HG03439 (cell line): ENCODE measurements at regions not wholly inside any gene's neighbourhood (a gene's known extent, or its start where the extent isn't known, plus 50 kb on each side); places are given as distances from the start of the nearest gene placed in this dataset.

Experiments used
- ATAC-seq: cut with Tn5 transposase; IDR thresholded peaks from one replicate; pipeline ENCODE4 v1.9.1; 2021; ENCODE audit warnings: mild to moderate bottlenecking, moderate library complexity; ENCODE audit not compliant: unreplicated experiment

DNA sequence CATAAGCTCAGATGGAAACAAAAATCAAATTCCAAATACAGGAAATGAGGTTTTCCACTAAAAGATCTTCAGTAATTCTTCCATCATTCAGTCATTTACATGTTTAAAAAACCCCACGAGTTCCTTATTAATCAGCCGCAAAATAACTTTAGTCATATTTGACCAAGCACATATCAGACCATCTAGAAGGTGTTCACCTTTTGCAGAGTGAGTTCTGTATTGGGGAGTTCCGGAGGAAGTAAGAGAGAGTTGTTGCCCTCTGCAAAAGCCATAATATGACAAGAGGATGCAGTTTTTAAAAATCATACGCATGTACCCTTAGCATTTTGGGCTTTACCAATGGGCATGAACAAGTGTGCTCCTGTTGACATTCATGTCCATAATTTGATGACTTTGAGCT lies 61.6 kb downstream of the CCR1 start:
- ATAC-seq, result no peak

DNA sequence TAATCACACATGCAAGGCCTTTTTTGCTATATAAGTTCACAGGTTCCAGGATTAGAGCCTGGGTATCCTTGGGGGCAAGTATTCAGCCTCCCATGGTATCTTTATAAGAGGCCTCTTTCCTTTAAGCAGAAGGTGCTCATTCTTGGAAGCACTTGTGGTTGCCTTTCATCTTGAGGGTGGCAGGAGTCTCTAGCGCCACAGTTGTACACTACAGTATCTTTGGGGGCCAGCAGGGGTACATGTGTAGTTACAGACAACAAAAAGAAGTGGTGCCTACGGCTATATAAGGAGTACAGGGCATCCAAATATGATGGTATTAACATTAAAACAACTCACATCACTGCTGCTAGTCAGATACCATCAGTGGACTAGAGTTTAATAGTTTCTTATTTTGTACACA lies 62.1 kb downstream of the CCR1 start:
- ATAC-seq, result no peak

DNA sequence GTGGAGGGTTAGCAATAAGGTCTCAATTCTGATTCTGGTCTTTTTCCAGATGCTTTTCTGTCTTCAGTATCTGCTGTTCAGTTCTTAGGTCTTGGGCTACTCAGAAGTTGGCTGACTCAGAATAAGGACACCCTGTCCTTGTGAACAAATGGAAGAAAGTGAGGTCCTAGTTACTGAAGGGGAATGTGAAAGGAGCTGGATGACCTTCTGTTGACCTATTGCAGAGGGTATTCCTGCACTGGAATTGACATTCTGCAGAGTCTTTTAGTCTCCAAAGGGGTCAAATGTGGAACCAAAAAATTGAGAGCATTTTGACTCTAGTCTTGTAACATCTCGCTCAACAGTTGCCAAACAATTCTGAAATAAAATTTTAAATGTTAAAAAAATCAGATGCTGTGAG lies 63.0 kb downstream of the CCR1 start:
- ATAC-seq, result no peak

DNA sequence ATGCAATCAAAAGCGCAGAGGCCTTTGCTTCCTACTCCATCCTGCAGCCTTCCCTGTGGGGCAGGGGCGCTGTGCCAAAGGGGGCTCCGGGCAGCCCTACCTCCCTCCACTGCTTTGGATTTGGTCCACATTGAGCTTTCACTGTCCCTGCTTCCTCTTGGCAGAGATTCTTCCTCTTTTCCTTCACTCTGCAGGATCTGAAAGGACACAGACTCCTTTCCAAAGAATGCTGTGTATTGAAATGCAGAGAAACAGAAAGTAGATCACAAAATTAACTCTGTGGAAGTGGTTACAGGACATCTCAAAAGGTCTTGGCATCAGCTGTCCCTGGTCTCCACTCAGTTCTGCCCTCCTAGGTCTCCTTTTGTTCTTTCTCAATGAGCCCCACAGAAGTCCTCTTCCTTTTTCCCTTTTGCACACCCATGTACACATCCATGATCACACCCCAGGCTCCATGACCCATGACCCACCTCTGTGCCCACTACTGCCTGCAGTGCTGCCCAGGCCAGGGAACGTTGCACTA lies 64.1 kb downstream of the CCR1 start:
- no peak for ATAC-seq

DNA sequence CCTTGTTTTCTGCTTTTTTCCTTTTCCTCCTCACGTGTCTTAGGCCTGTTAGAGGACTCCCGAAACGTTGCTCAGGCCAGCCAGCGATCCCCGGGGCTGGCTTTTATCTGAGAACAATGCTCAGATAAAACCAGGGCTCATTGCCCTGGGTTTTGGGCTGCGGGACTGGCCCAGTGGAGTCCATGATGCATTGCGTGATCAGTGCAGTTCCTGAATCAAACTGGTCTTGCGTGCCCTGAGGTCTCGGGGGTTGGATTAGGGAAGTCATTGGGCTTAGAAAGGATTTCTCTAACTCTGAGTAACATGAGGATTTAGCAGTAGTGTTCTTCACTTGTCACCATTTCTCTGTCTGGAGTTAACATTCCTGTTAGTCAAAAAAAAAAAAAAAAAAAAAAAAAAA lies 66.3 kb downstream of the CCR1 start:
- no peak for ATAC-seq

DNA sequence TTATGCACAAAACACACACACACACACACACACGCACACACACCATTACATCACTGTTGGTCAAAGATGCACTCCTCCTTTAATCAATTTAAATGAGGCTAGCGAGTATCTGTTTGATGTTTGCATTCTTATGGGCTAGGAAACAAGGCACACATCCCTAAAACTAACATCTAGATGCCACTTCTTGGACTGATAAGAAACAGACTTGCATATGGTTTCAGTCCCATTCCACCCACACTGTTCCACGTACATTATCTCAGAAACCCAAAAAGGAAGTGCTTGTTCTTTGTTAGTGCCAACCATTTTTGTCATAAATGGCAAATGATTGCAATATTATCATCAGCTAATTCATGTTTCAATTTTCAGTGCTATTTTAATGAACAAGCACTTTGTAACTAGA lies 69.5 kb downstream of the CCR1 start:
- ATAC-seq, result no peak

DNA sequence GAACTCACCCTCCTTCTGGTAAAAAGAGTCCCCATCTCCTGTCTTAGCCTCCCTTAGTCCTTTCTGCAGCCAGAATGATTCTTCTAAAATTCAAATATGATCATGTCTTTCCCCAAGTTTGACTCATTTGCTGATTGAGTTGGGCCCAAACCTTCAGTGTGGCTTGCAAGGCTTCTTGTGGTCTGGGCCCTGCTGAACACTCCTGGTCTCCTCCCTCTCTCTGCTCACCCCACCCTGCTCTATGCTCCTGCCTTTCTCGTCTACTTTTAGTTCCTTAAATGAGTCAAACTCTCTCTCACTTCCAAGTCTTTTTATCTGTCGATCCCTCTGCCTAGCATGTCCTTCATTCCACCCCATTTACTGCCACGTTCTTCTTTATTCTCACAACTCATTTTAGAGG lies 72.6 kb downstream of the CCR1 start:
- ATAC-seq, result no peak

DNA sequence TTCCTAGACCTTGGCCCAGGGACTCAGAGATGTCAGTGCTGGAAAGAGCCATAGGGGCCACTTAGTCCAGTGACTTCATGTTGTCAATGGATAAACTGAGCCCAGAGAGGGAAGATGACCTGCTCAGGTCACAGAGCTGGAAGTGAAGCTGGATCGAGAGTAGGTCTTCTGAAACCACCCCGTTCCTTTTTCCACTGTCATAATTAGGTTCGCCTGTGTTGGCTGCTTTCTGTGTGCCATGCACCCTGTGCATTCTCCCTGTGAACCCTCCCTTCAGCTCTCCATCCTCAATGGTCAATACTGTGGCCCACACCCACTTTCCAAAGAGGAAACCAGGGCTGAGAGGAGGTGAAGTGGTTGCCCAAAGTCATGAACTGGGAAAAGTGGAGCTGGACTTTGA lies 74.8 kb downstream of the CCR1 start:
- ATAC-seq, result no peak

DNA sequence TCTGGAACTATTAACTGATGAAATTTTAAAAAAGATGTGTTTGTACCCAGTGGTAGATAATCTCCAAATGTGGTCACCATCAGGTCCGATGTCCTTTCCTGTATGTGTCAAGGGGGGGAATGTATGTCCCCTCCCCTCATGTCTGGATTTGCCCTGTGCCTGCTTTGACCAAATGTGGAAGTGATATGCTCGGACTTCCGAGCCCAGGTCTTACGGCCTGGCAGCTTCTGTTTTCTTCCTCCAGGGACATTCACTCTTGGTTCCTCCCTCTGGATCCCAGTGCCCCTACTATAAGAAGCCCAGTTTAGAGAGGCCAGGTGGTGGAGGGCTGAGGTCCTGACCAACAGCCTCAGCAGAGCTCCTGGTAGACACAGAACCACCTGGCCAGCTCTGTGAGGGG lies 75.5 kb downstream of the CCR1 start:
- no peak for ATAC-seq

DNA sequence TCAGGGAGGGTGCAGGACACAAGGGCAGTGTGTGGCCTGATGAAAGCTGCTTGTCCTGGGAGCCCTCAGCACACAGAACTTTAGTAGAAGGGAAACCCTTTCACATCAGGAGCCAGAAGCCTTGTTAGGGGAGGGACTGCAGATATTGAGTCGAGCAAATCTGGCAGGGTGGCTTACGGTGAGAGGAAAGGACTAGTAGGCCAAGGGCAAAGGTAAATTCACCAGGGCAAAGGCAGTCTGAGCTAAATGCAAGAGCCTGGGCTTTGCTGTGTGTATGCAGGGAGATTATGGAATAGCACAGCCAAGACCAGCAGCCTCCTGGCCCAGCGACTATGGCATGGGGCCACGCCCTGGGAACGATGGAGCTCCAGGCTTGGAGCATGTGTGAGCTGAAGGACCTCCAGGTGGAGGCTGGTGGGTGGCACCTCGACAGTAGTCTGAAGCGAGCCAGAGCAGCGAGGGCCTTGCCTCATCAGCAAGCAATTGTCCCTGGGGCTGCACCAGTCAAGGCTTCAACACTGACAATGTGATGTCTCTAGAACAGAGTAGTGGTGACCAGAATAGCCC lies 76.1 kb downstream of the CCR1 start:
- ATAC-seq, result no peak

DNA sequence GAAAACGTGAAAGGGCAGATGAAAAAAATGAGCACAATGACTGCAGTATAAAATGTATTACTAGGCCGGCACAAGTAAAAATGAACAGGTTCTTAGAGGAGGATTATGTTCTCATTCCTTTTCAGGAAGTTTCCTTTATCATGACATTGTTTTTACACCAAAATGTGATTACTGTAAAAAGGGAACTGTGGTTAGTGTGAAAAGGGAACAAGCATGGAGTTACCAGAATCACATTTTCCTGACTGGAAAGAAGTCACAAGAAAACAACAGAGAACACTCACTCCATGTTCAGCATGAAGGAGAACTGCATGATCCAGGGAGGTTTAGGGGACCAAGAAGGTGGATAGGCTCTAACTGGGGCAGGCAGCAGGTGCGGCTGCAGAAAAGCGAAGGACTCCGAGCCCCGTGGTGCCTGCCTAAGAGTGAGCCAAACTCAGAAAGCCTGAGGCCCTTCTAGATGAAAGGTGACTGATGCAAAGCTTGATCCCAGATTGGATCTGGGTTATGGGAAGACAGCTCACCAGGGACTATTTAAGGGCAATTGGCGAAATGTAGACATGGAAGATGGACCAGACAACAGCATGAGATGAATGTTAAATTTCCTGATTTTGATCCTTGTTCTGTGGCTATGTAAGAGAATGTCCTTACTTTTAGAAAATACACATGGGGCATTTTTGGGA lies 77.3 kb downstream of the CCR1 start:
- ATAC-seq, result no peak

DNA sequence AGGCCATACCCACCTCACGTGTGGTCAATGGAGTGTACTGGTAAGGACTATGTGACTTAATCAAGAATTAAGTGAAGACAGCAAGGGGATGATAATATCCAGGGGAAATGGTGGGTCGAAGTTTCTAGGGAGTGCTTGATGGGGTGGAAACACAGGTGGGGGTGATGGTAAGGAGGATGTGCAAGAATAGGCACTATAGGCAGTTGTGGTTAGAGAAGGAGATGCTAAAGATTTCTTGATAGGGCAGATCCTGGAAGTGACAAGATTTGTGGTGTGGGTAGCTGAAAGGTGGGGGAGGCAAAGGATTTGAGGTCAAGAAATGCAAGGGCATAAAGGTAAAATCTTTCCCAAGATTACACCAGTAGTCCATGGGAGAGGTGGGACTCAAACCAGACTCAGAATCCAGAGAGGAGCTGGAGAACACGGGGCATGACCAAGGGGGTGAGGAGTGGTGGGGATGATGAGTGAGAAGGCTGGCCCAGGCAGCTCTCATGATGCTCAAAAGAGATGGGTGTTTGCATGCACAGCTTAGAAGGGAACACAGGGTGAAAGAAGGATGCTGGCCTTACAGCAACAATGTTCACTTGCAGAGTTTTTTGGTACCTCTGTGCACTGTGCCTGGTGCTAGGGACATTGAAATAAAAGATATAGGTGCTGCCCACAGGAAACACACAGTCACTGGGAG lies 78.4 kb downstream of the CCR1 start:
- no peak for ATAC-seq

DNA sequence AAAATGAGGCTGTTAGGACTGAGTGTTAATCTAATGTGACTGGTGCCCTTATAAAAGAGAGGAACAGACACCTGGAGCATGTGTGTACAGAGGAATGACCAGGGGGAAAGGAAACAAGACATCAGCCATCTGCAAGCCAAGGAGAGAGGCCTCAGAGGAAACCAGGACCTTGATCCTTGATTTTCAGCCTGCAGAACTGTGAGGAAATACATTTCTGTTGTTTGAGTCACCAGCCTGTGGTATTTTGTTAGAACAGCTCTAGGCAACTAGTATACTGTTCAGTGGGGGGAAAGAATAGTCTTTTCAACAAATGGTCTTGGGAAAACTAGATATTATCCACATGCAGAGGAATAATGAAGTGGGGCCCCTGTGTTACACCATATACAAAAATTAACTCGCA lies 80.6 kb downstream of the CCR1 start:
- no peak for ATAC-seq

DNA sequence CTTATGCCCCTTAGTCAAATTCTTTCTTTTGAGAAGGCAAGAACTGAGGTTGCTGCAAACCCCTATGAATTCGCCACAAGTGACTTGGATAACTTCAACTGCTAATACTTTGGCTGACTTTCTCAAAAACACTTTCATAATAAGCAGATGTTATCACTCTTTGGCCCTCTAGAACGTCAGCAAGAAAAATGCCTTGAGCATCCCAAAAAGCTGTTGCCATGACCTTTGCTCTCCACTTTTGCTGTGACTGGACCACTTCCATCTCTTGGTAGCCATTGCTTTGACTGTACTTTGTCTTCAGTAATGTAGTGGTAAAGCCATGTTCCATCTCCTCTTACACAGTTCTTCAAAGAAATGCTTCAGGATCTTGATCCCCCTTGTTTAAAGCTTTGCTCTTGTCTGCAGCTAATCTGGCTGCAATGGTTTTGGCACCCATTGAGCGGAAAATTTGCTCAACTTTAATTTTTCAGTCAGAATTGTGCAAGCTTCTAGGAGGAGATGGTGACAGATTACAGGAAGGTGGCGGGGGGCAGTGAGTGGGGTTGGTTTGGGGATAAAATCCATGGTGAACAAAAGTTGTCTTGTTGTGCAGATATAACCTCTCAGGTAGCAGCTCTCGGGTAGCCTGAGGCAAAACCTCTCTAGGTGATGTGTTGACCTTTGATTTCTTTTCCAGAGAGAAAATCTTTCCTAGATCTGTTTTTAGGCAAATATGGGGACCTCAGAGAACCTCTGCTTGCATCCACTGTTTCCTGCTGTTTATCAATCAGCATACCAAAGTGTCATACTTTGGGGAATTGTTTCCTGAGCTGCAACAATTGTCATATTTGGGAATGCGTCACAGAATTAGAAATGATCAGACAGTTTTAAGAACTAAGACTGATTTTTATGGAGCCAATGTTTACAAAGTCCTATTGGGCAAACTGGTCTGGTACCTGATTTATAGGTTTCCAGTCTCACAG lies 83.6 kb downstream of the CCR1 start:
- ATAC-seq, result no peak

DNA sequence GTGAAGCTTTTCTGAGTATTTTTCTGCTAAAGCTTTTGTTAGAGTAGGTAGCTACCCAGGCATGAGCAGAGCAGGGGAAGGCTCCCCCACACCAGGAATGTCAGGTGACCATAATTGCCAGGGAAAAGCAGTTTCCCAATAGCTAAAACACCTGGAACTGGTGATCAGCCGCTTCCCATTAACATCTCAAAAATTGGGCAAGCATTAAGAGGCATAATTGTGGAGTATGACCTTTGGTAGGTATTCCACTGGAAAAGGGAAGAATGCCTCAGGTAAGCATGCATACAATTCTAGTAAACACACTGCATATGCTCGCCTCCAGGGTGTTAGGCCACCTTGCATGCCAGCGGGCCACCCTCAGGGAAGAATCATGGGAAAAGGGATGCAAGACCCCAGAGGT lies 84.5 kb downstream of the CCR1 start:
- no peak for ATAC-seq

DNA sequence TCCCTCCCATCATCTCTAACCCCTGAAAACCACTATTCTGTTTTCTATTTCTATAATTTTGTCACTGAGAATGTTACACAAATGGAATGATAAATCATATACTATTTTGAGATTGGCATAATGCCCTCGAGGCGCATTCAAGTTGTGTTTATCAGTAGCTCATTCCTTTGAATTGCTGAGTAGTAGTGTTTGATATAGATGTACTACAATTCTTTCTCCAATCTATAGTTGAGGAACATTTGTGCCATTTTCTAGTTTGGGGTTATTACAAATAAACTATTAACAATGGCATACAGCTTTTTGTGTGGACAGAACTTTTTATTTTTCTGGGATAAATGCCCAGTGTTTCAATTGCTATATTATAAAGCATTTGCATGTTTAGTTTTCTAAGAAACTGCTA lies 86.0 kb downstream of the CCR1 start:
- ATAC-seq, result no peak

DNA sequence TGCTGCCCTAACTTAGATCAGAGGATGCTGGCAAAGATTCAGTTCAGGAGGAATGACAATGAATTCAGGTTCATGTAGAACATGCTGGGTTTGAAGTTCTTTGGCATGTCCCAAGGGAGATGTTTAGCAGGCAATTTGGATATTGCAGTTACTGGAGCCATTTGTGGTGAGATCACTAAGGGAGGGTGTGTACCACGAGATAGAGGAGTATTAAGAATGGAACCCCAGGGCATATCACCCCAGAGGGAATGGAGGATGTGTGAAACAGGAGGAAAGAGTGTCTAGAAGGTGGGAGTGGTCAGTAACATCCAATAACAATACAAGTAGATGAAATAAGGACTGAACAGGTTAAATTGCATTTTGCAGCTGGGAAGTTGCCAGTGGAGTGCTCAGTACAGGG lies 87.1 kb downstream of the CCR1 start:
- ATAC-seq, result no peak

DNA sequence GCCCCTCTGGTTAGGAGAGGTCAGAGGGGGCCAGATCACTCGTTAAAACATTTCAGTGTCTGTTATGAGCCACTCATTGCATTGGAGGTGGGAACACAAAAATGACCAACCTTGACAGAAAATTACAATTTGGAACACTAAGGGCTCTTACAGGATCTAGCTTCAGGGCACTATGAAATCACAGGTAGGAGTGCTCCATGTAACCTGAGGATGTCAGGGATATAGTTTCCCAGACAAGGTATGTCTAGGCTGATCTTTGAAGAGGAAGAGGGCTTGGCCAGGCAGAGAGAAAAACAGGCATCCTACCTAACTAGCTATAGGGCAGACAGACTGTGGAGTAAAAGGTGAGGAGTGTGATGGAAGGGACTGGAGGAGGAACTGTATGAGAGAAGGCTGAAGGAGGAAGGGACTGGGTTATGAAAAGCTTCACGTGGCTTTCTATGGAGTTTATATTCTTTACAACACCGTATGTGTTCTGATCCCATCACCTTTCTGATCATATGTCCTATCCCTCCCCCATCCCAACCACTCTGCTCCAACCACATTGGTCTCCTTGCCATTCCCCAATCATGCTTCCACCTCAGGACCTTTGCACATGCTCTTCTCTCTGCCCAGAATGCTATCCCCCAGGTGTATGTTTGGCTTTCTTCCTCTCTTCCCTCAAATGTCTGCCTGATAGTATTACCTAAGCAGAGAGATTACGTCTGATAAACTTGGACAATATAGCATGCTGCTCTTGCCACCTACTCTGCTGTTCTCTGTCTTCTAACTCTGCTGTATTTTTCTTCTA lies 88.2 kb downstream of the CCR1 start:
- no peak for ATAC-seq

DNA sequence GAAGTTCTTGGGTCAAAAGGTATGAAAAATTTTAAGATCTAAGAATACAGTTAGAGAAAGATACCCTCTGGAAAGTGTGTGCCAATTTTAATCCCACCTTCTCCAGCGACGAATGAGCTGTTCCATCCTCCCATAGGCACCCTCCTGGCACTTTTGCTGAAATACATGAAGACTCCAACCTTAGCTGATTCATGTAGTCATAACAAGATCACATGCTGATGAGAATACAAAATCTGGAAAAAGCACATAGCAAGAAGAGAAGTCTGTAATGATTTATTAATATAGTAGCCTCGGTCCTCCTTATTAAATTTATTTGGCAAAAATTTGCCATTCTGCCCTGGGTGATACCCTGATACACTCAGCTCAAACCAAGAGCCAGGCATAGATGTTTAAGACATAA lies 88.9 kb downstream of the CCR1 start:
- ATAC-seq, result no peak

DNA sequence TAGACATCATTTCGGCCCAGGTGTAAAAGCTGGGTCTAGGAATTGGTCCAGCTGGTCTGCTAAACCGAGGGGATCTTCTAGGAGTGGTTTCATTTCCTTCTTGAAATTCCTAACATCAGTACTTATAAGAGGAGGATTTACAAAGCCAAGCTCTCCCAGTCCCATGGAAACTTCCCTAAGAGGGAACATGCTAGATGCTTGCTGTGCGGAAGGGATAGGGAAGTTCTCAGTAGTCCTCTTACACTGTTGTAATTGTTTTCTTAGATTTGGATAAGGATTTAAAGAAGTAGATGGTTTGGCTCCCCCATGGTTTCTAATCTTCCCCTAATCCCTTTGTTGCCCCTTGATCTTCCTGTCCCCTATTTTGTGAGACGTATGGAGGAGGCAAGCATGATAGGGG lies 89.7 kb upstream of the XCR1 start:
- no peak for ATAC-seq
